ENCODE measurements at regions not wholly inside any gene's neighbourhood (a gene's known extent, or its start where the extent isn't known, plus 50 kb on each side); places are given as distances from the start of the nearest gene placed in this dataset.

- H3K27ac ChIP-seq, result no peak overlapping the region
- ChIA-PET CTCF (interaction anchor here (1.0 kb wide), 1 partner anchor 183 kb away, joined by 5 read pairs; no protein-coding TSS in a partner anchor), POLR2A (ENCODE audit: low non-redundant PET) (no interaction called here)
- DNase-seq (ENCODE audit: low spot score), result no peak
- TF ChIP-seq CTCF (conservative IDR thresholded peaks at IDR 0.05; ENCODE audit: low read depth), result no peak
Observed at GRCh38 chr2:122703676-122704075, 948.2 kb downstream of the TSN start.

- CTCF ChIA-PET, result no interaction called here
- H3K27ac ChIP-seq, result no peak overlapping the region
- TF ChIP-seq CTCF (conservative IDR thresholded peaks at IDR 0.05; ENCODE audit: low read depth), result no peak
- POLR2A ChIA-PET (ENCODE audit: low non-redundant PET), result no interaction called here
- DNase-seq (ENCODE audit: low spot score), result no peak
Observed at GRCh38 chr2:122704109-122704563, 948.7 kb downstream of the TSN start.

GRCh38 chr2:122705746-122706145 lies 950.3 kb downstream of the TSN start:
- DNase-seq (ENCODE audit: low spot score), result no peak
- no peak overlapping the region for H3K27ac ChIP-seq
- CTCF ChIA-PET, result interaction anchor here (0.6 kb wide), 1 partner anchor 24 kb away, joined by 3 read pairs; no protein-coding TSS in a partner anchor
- POLR2A ChIA-PET (ENCODE audit: low non-redundant PET), result no interaction called here
- TF ChIP-seq CTCF (conservative IDR thresholded peaks at IDR 0.05; ENCODE audit: low read depth), result no peak

GRCh38 chr2:122706757-122707223 lies 951.3 kb downstream of the TSN start:
- POLR2A ChIA-PET (ENCODE audit: low non-redundant PET), result no interaction called here
- no peak for TF ChIP-seq CTCF (conservative IDR thresholded peaks at IDR 0.05; ENCODE audit: low read depth)
- CTCF ChIA-PET, result no interaction called here
- no peak overlapping the region for H3K27ac ChIP-seq
- DNase-seq (ENCODE audit: low spot score), result no peak

GRCh38 chr2:122707224-122707824 lies 951.9 kb downstream of the TSN start:
- ChIA-PET CTCF (no interaction called here), POLR2A (ENCODE audit: low non-redundant PET) (no interaction called here)
- TF ChIP-seq CTCF (conservative IDR thresholded peaks at IDR 0.05; ENCODE audit: low read depth), result no peak
- DNase-seq (ENCODE audit: low spot score), result no peak
- no peak overlapping the region for H3K27ac ChIP-seq

GRCh38 chr2:122710049-122710448 lies 954.6 kb downstream of the TSN start:
- no peak for DNase-seq (ENCODE audit: low spot score)
- no peak for TF ChIP-seq CTCF (conservative IDR thresholded peaks at IDR 0.05; ENCODE audit: low read depth)
- ChIA-PET POLR2A (ENCODE audit: low non-redundant PET) (no interaction called here), CTCF (no interaction called here)
- no peak overlapping the region for H3K27ac ChIP-seq
